Fibroblast of skin of left biceps (primary cell): ENCODE measurements at regions not wholly inside any gene's neighbourhood (a gene's known extent, or its start where the extent isn't known, plus 50 kb on each side); places are given as distances from the start of the nearest gene placed in this dataset.
"Not testable (repeated sequence)": the region's sequence is repeated elsewhere in the genome, so short reads cannot be mapped to it uniquely, and the experiment has no call there.

Experiments
- DNase-seq, 2 experiments: peaks; one replicate each; pipeline ENCODE4 v3.0.0-alpha.2; 2013; ENCODE audit warnings: low read depth in 2 of 2

DNA sequence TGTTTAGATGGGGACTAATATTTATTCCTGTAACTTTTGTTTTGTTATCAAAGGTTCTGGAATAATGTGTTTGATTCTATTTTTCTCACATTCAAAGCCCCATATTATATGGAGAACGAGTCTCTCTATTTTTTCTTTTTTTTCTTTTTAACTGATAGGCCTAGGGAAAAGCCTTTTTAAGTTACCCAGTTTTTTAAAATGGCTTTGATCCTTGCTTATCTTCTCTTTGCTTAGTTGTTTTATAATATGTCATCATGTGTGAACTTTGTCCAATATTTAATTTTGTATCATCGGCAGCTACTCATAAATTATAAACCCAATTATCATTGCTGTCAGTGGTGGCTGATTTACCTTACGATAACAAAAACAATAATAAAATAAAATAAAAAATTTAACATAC is 610.3 kb upstream of the BCHE start:
- DNase-seq: no peak

DNA sequence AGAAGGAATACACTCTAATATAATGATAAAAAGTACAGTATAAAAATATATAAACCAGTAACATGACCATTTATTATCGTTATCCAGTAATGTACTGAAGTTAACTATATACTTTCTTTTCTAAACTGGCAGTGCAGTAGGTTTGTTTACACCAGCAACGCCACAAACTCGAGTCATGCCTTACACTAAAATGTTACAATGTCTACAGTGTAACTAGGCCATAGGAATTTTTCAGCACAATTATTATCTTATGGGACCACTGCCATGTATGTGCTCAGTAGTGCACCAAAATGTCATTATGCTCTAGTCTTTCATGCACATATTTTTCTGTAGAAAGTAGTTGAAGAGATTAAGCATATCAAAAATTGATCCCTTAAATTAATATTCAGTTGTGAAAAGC is 609.8 kb upstream of the BCHE start:
- DNase-seq: no peak

DNA sequence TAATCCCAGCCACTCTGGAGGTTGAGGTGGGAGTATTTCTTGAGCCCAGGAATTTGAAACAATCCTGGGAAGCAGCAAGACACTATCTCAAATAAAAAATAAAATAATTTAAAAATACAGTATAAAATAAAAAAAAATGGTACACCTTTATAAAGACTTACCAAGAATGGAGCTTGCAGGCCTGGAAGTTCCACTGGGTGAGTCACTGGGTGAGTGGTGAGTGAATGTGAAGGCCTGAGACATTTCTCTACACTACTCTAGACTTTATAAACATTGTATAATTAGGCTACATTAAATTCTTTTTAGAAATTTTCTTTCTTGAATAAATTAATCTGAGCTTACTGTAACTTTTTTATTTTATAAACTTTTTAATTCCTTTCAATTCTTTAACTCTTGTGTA is 609.1 kb upstream of the BCHE start:
- no peak for DNase-seq

GRCh38 chr3:166445865-166446264 is 608.6 kb upstream of the BCHE start:
- no peak for DNase-seq

- DNase-seq: no peak
Observed at GRCh38 chr3:166444756-166445155, 607.5 kb upstream of the BCHE start.

DNA sequence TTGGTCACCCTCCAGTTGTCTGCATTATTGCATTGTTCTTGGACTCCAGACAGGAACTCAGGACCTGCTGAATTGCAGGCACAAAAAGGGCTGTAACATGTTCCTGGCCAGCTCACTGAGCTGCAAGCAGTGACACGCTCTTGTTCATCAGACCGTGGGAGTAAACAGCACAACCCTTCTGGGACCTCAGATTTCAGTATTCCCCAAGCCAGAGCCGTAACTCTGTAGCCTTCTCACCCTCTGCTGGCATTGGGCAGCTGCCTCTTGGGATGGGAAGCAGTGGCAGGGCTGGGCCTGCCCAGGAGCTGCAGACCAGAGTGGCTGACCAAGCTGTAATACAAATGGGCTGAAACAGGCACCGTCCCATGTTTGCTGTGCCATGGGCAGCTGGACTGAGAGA is 607.1 kb upstream of the BCHE start:
- no peak for DNase-seq

- no peak for DNase-seq
Observed at GRCh38 chr3:166435469-166436057, 598.3 kb upstream of the BCHE start.

DNA sequence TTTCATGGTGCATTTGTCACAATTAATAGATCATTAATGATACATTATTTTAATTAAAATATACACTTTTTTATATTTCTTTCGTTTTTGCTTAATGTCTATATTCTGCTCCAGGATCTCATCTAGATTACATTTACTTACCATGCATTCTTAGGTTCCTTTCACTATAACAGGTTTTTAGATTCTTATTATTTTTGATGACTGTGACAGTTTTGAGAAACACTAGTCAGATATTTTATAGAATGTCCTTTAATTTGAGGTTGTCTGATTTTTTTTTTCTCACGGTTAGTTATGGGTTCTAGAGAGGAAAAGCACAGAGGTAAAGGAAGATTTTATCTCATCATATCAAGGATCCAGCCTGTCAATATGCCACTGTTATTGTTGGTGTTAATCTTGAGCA is 595.8 kb upstream of the BCHE start:
- DNase-seq: no peak

GRCh38 chr3:166425900-166426611 is 588.8 kb upstream of the BCHE start:
- no peak for DNase-seq

GRCh38 chr3:166425021-166425420 is 587.8 kb upstream of the BCHE start:
- no peak for DNase-seq

- DNase-seq: not testable (repeated sequence)
Observed at GRCh38 chr3:166423824-166424513, 586.7 kb upstream of the BCHE start.

- DNase-seq: no peak
Observed at GRCh38 chr3:166422556-166422955, 585.3 kb upstream of the BCHE start.

GRCh38 chr3:166420071-166420470 is 582.8 kb upstream of the BCHE start:
- DNase-seq: no peak

GRCh38 chr3:166405896-166406295 is 568.7 kb upstream of the BCHE start:
- DNase-seq: no peak

DNA sequence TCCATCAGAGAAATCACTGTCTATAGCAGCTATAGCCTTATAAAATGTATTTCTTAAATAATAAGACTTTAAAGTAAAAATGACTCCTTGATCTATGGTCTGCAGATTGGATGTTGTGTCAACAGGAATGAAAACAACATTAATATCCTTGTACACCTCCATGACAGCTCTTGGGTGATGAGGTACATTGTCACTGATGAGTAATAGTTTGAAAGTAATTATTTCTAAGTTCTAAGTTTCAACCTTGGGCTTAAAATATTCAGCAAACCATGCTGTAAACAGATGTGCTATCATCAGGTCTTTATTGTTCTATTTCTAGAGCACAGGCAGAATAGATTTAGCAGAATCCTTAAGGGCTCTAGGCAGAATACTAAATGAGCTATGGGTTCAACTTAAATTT is 568.2 kb upstream of the BCHE start:
- DNase-seq: no peak

DNA sequence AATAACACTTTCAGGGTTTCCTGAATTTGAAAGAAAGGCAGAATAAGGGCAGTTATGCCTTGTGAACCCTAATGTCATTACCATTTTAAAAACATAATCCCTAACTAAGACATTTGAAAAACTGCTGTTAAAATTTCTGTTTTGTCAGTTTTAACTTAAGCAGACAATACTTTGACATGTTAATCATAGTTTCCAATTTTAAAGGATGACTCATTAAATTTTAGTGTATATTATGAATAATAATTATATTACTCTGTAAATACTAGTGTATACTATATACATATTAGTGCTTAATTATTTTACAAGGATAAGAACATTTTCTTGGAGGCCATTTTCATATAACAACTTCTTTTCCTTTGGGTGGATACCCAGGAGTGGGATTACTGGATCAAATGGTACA is 553.1 kb upstream of the BCHE start:
- no peak for DNase-seq

DNA sequence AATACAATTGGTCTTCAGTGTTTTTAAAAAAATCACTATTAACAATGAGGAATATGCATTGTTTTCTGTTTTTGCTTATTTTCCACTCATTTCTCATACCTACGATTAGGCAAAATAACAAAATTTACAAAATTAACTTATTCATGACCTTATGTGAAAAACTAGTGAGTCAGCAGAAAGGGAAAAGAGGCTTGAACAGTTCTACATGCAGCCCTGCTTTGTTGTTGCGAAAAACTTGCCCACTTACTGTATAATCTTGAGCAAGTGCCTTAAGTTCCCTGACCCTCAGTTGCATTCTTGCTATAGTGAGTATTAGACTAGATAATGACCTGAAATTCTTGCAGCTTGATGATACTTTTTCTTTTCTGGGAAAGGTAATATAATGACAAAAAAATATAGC is 551.1 kb upstream of the BCHE start:
- no peak for DNase-seq

DNA sequence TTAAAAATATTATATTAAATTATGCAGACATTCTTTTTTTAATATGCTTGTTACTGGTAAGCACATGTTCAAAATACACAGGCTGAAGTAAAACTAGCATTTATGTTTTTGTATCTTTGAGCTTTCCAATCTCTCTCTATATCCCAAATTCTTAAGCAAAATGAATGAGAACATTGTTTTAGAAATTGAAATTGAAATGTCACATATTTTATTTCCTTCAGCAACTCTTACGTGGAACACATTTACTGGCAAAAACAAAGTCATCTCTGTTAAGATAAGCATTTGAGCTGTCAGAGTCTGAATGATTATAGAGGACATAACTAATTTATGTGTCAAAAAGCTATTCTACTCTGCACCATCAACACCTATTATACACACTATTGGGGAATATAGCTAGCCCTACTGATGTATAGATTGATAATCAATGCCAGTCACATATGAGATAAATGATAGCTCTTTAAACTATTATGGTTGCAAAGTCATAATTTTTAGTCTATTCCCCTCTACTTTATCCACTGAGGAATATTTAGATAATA is 535.4 kb upstream of the BCHE start:
- DNase-seq: no peak

- no peak for DNase-seq
Observed at GRCh38 chr3:166367947-166368533, 530.8 kb upstream of the BCHE start.

- DNase-seq: no peak
Observed at GRCh38 chr3:166362698-166363097, 525.5 kb upstream of the BCHE start.

- DNase-seq: no peak
Observed at GRCh38 chr3:166360720-166361119, 523.5 kb upstream of the BCHE start.

- DNase-seq: no peak
Observed at GRCh38 chr3:166351461-166351860, 514.2 kb upstream of the BCHE start.
